GM23338 (cell line): ENCODE measurements at regions not wholly inside any gene's neighbourhood (a gene's known extent, or its start where the extent isn't known, plus 50 kb on each side); places are given as distances from the start of the nearest gene placed in this dataset.

Experiments
- CREB1 ChIP-seq: fragments of 250-450 bp; sonication (Bioruptor Pico); IDR thresholded peaks from 2 replicates; pipeline ENCODE4 v1.5.0; 2020; ENCODE audit warnings: low read depth, mild to moderate bottlenecking, moderate library complexity
- CTCF ChIP-seq, 2 experiments: fragments of 200-600 bp in 1 of 2; sonication (generic) in 1 of 2; conservative IDR thresholded peaks; 2 replicates each; pipeline versions ENCODE4 v1.5.1 to v1.6.1; 2016 to 2017; ENCODE audit warnings: antibody characterized with exemption in 2 of 2, low read depth in 2 of 2, mild to moderate bottlenecking in 2 of 2, moderate library complexity in 1 of 2
- EZH2 ChIP-seq: fragments of 200-600 bp; sonication (generic); IDR thresholded peaks from one replicate; pipeline ENCODE4 v1.8.0; 2017; ENCODE audit warnings: antibody characterized with exemption, mild to moderate bottlenecking, low read depth; ENCODE audit not compliant: unreplicated experiment
- POLR2AphosphoS5 ChIP-seq: IDR thresholded peaks from 2 replicates; pipeline ENCODE4 v1.6.1; 2016; ENCODE audit warnings: antibody characterized with exemption, low read depth
- ZNF462 ChIP-seq: fragments of 250-450 bp; sonication (Bioruptor Pico); IDR thresholded peaks from 2 replicates; pipeline ENCODE4 v1.5.0; 2020; ENCODE audit warnings: mild to moderate bottlenecking, moderate library complexity
- TF ChIP-seq, protein P1 (sequence below): IDR thresholded peaks from one replicate; pipeline ENCODE4 v1.6.1; 2018; ENCODE audit warnings: antibody characterized with exemption; ENCODE audit not compliant: unreplicated experiment

- TF ChIP-seq CREB1 (CRISPR knock-in tag), result no peak
- TF ChIP-seq CTCF (conservative IDR thresholded peaks at IDR 0.05; ENCODE audit: low read depth in 2 of 2), result no peak
- no peak for TF ChIP-seq POLR2AphosphoS5
- TF ChIP-seq, protein P1, sequence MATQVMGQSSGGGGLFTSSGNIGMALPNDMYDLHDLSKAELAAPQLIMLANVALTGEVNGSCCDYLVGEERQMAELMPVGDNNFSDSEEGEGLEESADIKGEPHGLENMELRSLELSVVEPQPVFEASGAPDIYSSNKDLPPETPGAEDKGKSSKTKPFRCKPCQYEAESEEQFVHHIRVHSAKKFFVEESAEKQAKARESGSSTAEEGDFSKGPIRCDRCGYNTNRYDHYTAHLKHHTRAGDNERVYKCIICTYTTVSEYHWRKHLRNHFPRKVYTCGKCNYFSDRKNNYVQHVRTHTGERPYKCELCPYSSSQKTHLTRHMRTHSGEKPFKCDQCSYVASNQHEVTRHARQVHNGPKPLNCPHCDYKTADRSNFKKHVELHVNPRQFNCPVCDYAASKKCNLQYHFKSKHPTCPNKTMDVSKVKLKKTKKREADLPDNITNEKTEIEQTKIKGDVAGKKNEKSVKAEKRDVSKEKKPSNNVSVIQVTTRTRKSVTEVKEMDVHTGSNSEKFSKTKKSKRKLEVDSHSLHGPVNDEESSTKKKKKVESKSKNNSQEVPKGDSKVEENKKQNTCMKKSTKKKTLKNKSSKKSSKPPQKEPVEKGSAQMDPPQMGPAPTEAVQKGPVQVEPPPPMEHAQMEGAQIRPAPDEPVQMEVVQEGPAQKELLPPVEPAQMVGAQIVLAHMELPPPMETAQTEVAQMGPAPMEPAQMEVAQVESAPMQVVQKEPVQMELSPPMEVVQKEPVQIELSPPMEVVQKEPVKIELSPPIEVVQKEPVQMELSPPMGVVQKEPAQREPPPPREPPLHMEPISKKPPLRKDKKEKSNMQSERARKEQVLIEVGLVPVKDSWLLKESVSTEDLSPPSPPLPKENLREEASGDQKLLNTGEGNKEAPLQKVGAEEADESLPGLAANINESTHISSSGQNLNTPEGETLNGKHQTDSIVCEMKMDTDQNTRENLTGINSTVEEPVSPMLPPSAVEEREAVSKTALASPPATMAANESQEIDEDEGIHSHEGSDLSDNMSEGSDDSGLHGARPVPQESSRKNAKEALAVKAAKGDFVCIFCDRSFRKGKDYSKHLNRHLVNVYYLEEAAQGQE, result no peak
- TF ChIP-seq EZH2, result no peak
- TF ChIP-seq ZNF462 (CRISPR knock-in tag), result no peak
Observed at GRCh38 chr9:20028849-20029231, 240.0 kb upstream of the SLC24A2 start.
